Testis (tissue), 2 donors: ENCODE measurements at regions not wholly inside any gene's neighbourhood (a gene's known extent, or its start where the extent isn't known, plus 50 kb on each side); places are given as distances from the start of the nearest gene placed in this dataset.

ENCODE experiments used
- DNase-seq: peaks from one replicate; pipeline ENCODE4 v3.0.0-alpha.2; 2019
- H3K27ac ChIP-seq, 2 donors: fragments of 200-600 bp; sonication (generic); one replicate each; pipeline ENCODE4 v1.5.1; 2019
- H3K27me3 ChIP-seq: fragments of 200-600 bp; sonication (generic); one replicate; pipeline ENCODE4 v1.5.1; 2019
- H3K36me3 ChIP-seq: fragments of 200-600 bp; sonication (generic); one replicate; pipeline ENCODE4 v1.5.1; 2017; ENCODE audit warnings: low read depth; ENCODE audit errors: missing control alignments
- H3K4me1 ChIP-seq: fragments of 200-600 bp; sonication (generic); one replicate; pipeline ENCODE4 v1.5.1; 2019
- H3K4me3 ChIP-seq, 2 donors: fragments of 200-600 bp; sonication (generic); one replicate each; pipeline ENCODE4 v1.5.1; 2017 to 2019
- H3K9me3 ChIP-seq: fragments of 200-600 bp; sonication (generic); one replicate; pipeline ENCODE4 v1.5.1; 2017
- CTCF ChIP-seq, 3 experiments: fragments of 450-650 bp in 2 of 3; fragments of 200-600 bp in 1 of 3; sonication (generic) in 1 of 3; IDR thresholded peaks; one replicate each; pipeline ENCODE4 v1.5.1; 2016 to 2019; ENCODE audit warnings: antibody characterized with exemption in 3 of 3, mild to moderate bottlenecking in 2 of 3, moderate library complexity in 1 of 3
- POLR2A ChIP-seq: fragments of 450-650 bp; IDR thresholded peaks from one replicate; pipeline ENCODE4 v1.6.1; 2017; ENCODE audit warnings: antibody characterized with exemption, mild to moderate bottlenecking, moderate library complexity
- WGBS, 2 donors: methylation state at CpG; one replicate each; pipeline ENCODE4 v1.1.5; 2018; 5-methylcytosine and 5-hydroxymethylcytosine counted together
- intact Hi-C: fragments of 100-400 bp; cut with DNase I; formaldehyde crosslinking; loops from one replicate; pipeline ENCODE4 v1.15.1; 2023; ENCODE audit warnings: low total_unique reads

GRCh38 chr12:90859591-90859990 is 95.4 kb downstream of the CCER1 start:
- Histone ChIP-seq H3K4me1 (no peaks in the 10 kb centered on the region), H3K27ac (no peak overlapping the region), H3K9me3 (no peaks in the 10 kb centered on the region), H3K4me3 (no peak overlapping the region), H3K27me3 (no peaks in the 10 kb centered on the region), H3K36me3 (no peaks in the 10 kb centered on the region)
- TF ChIP-seq CTCF (IDR thresholded peaks at IDR 0.05) (no peak), POLR2A (no peak)
- DNase-seq: no peak
- intact Hi-C loops: no loop called here

DNA sequence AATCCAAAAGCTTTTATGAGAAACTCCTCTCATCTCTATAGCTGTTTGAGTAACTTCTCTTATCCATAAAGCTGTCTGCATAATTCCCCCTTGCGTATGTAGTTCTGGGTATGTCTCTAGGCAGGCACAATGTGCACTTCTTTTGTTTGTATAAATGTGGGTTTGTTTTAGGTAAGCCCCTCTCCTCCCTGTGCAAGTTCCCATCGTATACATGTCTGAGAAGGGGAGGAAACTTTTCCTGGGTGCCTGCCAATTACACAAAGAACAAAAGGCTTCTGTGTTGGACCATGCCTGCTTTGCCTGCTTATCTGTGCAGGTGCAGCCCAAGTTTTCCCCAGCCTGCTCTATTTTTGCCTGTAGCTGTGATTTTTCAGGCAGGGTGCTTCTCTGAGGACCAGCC is 96.7 kb downstream of the CCER1 start:
- intact Hi-C loops: no loop called here
- Histone ChIP-seq H3K36me3 (no peaks in the 10 kb centered on the region), H3K4me3 (no peak overlapping the region), H3K4me1 (no peaks in the 10 kb centered on the region), H3K27me3 (no peaks in the 10 kb centered on the region), H3K9me3 (no peaks in the 10 kb centered on the region), H3K27ac (peak overlapping the region; percentile 13 to 28)
- 33 to 39% methylated on average over 2 of the region's 2 CpGs for WGBS, 2 donors
- TF ChIP-seq POLR2A: no peak
- TF ChIP-seq CTCF (IDR thresholded peaks at IDR 0.05): no peak
- peak; percentile 83 for DNase-seq

DNA sequence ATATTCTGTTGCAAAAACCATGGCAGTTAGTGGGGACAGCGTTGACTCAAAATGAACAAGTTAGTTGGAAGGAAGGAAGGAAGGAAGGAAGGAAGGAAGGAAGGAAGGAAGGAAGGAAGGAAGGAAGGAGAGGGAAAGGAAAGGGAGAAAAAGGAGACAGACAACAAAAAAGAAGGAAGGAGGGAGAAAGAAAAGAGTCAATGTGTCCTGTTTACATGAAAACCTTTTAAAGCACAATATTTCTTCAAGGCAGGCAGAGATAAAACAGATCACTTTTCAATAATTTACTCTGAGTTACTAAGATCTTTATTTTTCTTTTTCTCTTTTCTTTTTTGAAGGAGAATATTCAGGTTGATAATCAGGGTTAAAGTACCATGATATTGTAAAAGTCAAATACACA is 99.4 kb downstream of the CCER1 start:
- DNase-seq: no peak
- no peak overlapping the region for H3K4me3 ChIP-seq
- no peaks in the 10 kb centered on the region for H3K27me3 ChIP-seq
- 93 to 95% methylated on average over 1 of the region's 1 CpG for WGBS, 2 donors
- H3K27ac ChIP-seq: no peak overlapping the region
- H3K36me3 ChIP-seq: no peaks in the 10 kb centered on the region
- H3K9me3 ChIP-seq: no peaks in the 10 kb centered on the region
- TF ChIP-seq CTCF (IDR thresholded peaks at IDR 0.05): no peak
- TF ChIP-seq POLR2A: no peak
- no peaks in the 10 kb centered on the region for H3K4me1 ChIP-seq
- intact Hi-C loops: no loop called here

DNA sequence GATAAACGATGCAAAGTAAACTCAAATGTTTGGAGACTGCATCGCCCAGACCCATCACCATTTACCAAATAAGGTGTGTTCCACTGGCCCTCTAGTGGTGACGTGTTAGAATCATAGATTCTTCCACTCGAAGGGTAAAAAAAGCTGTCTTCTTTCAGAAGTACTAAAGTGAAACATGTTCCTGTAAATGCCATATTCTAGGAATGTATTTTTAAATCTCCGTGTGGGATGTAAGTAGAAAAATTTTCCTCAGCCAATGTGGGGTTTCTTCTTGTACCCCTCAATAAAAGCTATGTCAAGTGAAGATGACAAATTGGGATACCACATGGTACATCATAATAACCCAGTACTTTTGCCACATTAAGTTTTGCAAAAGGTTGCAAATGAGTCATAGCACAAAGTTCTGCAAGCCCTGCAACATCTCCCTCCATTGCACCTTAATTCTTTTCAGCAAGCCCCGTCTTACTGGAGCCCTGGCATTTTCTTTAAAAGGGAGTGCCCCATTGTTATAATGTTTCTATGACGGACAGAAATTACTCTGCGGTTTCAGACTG is 100.8 kb downstream of the CCER1 start:
- no peak overlapping the region for H3K27ac ChIP-seq
- WGBS, 2 donors: 19 to 27% methylated on average over 8 of the region's 8 CpGs
- no peaks in the 10 kb centered on the region for H3K9me3 ChIP-seq
- no peaks in the 10 kb centered on the region for H3K4me1 ChIP-seq
- intact Hi-C loops: no loop called here
- DNase-seq: peak; percentile 40
- no peaks in the 10 kb centered on the region for H3K36me3 ChIP-seq
- TF ChIP-seq CTCF (IDR thresholded peaks at IDR 0.05) (peak; percentile 62 to 71 (median 71)), POLR2A (no peak)
- H3K27me3 ChIP-seq: no peaks in the 10 kb centered on the region
- H3K4me3 ChIP-seq: no peak overlapping the region
